Liver (tissue), 8 donors: ENCODE measurements at regions not wholly inside any gene's neighbourhood (a gene's known extent, or its start where the extent isn't known, plus 50 kb on each side); places are given as distances from the start of the nearest gene placed in this dataset.

Experiments
- DNase-seq: peaks from one replicate; pipeline ENCODE4 v3.0.0-alpha.2; 2017; ENCODE audit warnings: low spot score
- H3K27ac ChIP-seq, 2 donors: one replicate each; pipeline ENCODE4 v1.7.0; 2013; ENCODE audit warnings: inconsistent platforms in 2 of 2, low read length in 2 of 2, control low read depth in 1 of 2, low read depth in 1 of 2, mild to moderate bottlenecking in 1 of 2
- H3K27me3 ChIP-seq, 4 donors: one replicate each; pipeline versions ENCODE4 v1.6.1 to v1.7.0; 2013; ENCODE audit warnings: low read length in 3 of 4, inconsistent platforms in 1 of 4, mild to moderate bottlenecking in 1 of 4, moderate library complexity in 1 of 4; ENCODE audit not compliant: control insufficient read depth in 4 of 4, insufficient read depth in 4 of 4
- H3K36me3 ChIP-seq, 4 donors: one replicate each; pipeline versions ENCODE4 v1.6.1 to v1.7.0; 2013; ENCODE audit warnings: low read length in 3 of 4, mild to moderate bottlenecking in 3 of 4, low read depth in 1 of 4, moderate library complexity in 1 of 4; ENCODE audit not compliant: control insufficient read depth in 4 of 4, insufficient read depth in 3 of 4
- H3K4me1 ChIP-seq, 4 donors: one replicate each; pipeline versions ENCODE4 v1.6.1 to v1.7.0; 2013; ENCODE audit warnings: low read length in 3 of 4, mild to moderate bottlenecking in 3 of 4, moderate library complexity in 1 of 4; ENCODE audit not compliant: control insufficient read depth in 4 of 4, insufficient read depth in 4 of 4
- H3K4me3 ChIP-seq, 3 donors: one replicate each; pipeline versions ENCODE4 v1.6.1 to v1.7.0; 2013; ENCODE audit warnings: low read length in 3 of 3, control low read depth in 1 of 3, low read depth in 1 of 3, mild to moderate bottlenecking in 1 of 3
- H3K9ac ChIP-seq, 2 donors: one replicate each; pipeline ENCODE4 v1.7.0; 2013; ENCODE audit warnings: low read length in 2 of 2, mild to moderate bottlenecking in 2 of 2, moderate library complexity in 2 of 2, control low read depth in 1 of 2, low read depth in 1 of 2
- H3K9me3 ChIP-seq, 4 donors: one replicate each; pipeline versions ENCODE4 v1.6.1 to v1.7.0; 2013; ENCODE audit warnings: low read length in 3 of 4; ENCODE audit not compliant: control insufficient read depth in 4 of 4
- GABPA ChIP-seq, 2 donors: IDR thresholded peaks in 1 of 2; conservative IDR thresholded peaks in 1 of 2; 2 replicates each; pipeline ENCODE4 v1.6.1; 2016; ENCODE audit warnings: antibody characterized with exemption in 2 of 2, mild to moderate bottlenecking in 1 of 2, moderate library complexity in 1 of 2
- JUND ChIP-seq, 2 donors: IDR thresholded peaks; 2 replicates each; pipeline ENCODE4 v1.6.1; 2016; ENCODE audit warnings: antibody characterized with exemption in 2 of 2
- NR2F2 ChIP-seq: IDR thresholded peaks from 2 replicates; pipeline ENCODE4 v1.6.1; 2016; ENCODE audit warnings: antibody characterized with exemption
- RAD21 ChIP-seq, 2 donors: IDR thresholded peaks; 2 replicates each; pipeline ENCODE4 v1.6.1; 2016; ENCODE audit warnings: antibody characterized with exemption in 2 of 2, mild to moderate bottlenecking in 2 of 2
- ZBTB33 ChIP-seq: IDR thresholded peaks from 2 replicates; pipeline ENCODE4 v1.6.1; 2016; ENCODE audit warnings: antibody characterized with exemption
- WGBS: extraction: QIAGEN DNeasy Blood & Tissue Kit; methylation state at CpG from one replicate; pipeline ENCODE4 v1.1.7; 2013; 5-methylcytosine and 5-hydroxymethylcytosine counted together
- TF ChIP-seq, protein P1 (sequence below): fragments of 150-350 bp; IDR thresholded peaks from 2 replicates; pipeline ENCODE4 v1.5.1; 2017; ENCODE audit warnings: improper control_type of control experiment, low read depth, low read length; ENCODE audit not compliant: missing input control
- TF ChIP-seq, protein P2 (sequence below): IDR thresholded peaks from 2 replicates; pipeline ENCODE4 v1.6.1; 2016; ENCODE audit warnings: antibody characterized with exemption, mild to moderate bottlenecking
- donor health status: healthy.
- donor health status: healthy.
- donor health status: healthy.
- donor health status: healthy.
- donor health status: healthy.

DNA sequence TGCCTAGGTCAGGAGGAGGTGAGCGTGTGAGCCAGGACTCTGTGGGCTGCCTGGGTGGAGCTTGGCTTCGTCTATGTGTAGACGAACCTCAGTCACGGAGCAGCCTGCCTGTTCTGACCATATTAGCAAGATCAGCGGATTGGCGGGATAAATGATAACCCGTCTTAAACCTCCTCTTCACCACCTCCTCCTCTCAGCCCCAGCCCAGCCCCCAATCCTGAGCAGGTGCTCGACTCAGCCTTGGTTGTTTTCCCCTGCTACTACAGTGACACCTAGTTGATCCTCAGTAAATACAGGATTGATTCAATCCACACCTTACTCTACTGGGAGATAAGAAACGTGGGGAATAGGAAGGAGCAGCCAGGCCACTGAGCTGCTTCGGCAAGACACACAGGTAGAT lies 286.1 kb downstream of the IRX2 start:
- no peak for DNase-seq
- no peak for TF ChIP-seq JUND (IDR thresholded peaks at IDR 0.05)
- peak in 1 of 2 donors; percentile 18 for TF ChIP-seq RAD21 (IDR thresholded peaks at IDR 0.05)
- Histone ChIP-seq H3K27me3 (peaks cover 0 to 4% (median 0%) of the 10 kb centered on the region in 4 donors), H3K9me3 (peaks cover 0 to 4% (median 0%) of the 10 kb centered on the region in 4 donors), H3K27ac (no peak overlapping the region), H3K9ac (no peak overlapping the region), H3K4me3 (no peak overlapping the region), H3K36me3 (no peaks in the 10 kb centered on the region), H3K4me1 (no peaks in the 10 kb centered on the region)
- 46% methylated on average over 10 of the region's 10 CpGs for WGBS

- no peak for DNase-seq
- TF ChIP-seq, protein P1, sequence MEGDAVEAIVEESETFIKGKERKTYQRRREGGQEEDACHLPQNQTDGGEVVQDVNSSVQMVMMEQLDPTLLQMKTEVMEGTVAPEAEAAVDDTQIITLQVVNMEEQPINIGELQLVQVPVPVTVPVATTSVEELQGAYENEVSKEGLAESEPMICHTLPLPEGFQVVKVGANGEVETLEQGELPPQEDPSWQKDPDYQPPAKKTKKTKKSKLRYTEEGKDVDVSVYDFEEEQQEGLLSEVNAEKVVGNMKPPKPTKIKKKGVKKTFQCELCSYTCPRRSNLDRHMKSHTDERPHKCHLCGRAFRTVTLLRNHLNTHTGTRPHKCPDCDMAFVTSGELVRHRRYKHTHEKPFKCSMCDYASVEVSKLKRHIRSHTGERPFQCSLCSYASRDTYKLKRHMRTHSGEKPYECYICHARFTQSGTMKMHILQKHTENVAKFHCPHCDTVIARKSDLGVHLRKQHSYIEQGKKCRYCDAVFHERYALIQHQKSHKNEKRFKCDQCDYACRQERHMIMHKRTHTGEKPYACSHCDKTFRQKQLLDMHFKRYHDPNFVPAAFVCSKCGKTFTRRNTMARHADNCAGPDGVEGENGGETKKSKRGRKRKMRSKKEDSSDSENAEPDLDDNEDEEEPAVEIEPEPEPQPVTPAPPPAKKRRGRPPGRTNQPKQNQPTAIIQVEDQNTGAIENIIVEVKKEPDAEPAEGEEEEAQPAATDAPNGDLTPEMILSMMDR, result no peak
- TF ChIP-seq, protein P2, sequence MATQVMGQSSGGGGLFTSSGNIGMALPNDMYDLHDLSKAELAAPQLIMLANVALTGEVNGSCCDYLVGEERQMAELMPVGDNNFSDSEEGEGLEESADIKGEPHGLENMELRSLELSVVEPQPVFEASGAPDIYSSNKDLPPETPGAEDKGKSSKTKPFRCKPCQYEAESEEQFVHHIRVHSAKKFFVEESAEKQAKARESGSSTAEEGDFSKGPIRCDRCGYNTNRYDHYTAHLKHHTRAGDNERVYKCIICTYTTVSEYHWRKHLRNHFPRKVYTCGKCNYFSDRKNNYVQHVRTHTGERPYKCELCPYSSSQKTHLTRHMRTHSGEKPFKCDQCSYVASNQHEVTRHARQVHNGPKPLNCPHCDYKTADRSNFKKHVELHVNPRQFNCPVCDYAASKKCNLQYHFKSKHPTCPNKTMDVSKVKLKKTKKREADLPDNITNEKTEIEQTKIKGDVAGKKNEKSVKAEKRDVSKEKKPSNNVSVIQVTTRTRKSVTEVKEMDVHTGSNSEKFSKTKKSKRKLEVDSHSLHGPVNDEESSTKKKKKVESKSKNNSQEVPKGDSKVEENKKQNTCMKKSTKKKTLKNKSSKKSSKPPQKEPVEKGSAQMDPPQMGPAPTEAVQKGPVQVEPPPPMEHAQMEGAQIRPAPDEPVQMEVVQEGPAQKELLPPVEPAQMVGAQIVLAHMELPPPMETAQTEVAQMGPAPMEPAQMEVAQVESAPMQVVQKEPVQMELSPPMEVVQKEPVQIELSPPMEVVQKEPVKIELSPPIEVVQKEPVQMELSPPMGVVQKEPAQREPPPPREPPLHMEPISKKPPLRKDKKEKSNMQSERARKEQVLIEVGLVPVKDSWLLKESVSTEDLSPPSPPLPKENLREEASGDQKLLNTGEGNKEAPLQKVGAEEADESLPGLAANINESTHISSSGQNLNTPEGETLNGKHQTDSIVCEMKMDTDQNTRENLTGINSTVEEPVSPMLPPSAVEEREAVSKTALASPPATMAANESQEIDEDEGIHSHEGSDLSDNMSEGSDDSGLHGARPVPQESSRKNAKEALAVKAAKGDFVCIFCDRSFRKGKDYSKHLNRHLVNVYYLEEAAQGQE, result no peak
- no peak for TF ChIP-seq GABPA (IDR thresholded peaks at IDR 0.05 in 1 of 2, conservative IDR thresholded peaks at IDR 0.05 in 1 of 2)
- no peak for TF ChIP-seq ZBTB33
- TF ChIP-seq NR2F2, result no peak
Measured at GRCh38 chr5:2464141-2464540, 287.3 kb downstream of the IRX2 start.

More at GRCh38 chr5:2464141-2464540, 287.3 kb downstream of the IRX2 start:
- 86% methylated on average over 9 of the region's 9 CpGs for WGBS
- H3K9me3 ChIP-seq, result peaks cover 0 to 4% (median 0%) of the 10 kb centered on the region in 4 donors
- no peaks in the 10 kb centered on the region for H3K36me3 ChIP-seq
- no peaks in the 10 kb centered on the region for H3K4me1 ChIP-seq
- no peak overlapping the region for H3K27ac ChIP-seq
- H3K27me3 ChIP-seq, result peaks cover 0 to 4% (median 0%) of the 10 kb centered on the region in 4 donors
- no peak overlapping the region for H3K9ac ChIP-seq
- no peak overlapping the region for H3K4me3 ChIP-seq
